ENCODE measurements at regions not wholly inside any gene's neighbourhood (a gene's known extent, or its start where the extent isn't known, plus 50 kb on each side); places are given as distances from the start of the nearest gene placed in this dataset.

DNA sequence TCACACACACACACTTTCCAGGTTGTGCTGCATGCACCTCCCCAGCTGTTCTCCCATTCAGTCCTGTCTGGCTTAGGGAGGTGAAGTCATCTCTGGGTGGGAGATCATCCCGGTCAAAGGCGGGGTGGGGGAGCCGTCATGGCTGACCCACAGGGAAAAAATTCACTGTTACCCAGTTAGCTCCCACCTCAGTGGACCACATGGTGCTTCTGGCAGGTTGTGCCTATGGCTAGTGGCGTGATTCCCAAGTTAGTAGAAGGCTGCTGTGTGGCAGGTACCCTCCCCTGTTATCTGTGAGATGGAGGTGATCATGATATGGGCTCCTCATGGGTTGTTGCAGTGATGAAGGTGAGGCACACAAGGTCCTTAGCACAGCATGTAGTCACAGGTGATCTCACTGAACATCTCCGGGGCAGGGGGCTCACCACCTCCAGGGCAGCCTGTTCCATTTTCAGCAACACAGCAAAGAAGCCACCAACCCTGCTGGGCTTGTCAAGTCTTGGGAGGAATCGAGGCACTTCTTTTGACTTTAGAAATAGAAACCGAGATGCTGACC, 154.9 kb upstream of the CCND2 start:
- TF ChIP-seq, protein P1, sequence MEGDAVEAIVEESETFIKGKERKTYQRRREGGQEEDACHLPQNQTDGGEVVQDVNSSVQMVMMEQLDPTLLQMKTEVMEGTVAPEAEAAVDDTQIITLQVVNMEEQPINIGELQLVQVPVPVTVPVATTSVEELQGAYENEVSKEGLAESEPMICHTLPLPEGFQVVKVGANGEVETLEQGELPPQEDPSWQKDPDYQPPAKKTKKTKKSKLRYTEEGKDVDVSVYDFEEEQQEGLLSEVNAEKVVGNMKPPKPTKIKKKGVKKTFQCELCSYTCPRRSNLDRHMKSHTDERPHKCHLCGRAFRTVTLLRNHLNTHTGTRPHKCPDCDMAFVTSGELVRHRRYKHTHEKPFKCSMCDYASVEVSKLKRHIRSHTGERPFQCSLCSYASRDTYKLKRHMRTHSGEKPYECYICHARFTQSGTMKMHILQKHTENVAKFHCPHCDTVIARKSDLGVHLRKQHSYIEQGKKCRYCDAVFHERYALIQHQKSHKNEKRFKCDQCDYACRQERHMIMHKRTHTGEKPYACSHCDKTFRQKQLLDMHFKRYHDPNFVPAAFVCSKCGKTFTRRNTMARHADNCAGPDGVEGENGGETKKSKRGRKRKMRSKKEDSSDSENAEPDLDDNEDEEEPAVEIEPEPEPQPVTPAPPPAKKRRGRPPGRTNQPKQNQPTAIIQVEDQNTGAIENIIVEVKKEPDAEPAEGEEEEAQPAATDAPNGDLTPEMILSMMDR (IDR thresholded peaks at IDR 0.05) = no peak
- TF ChIP-seq POLR2A (IDR thresholded peaks at IDR 0.05) = no peak

All from testis (tissue), 2 donors.